GM18498 (cell line): ENCODE measurements at regions not wholly inside any gene's neighbourhood (a gene's known extent, or its start where the extent isn't known, plus 50 kb on each side); places are given as distances from the start of the nearest gene placed in this dataset.
"Not testable (repeated sequence)": the region's sequence is repeated elsewhere in the genome, so short reads cannot be mapped to it uniquely, and the experiment has no call there.

ENCODE experiments used
- ATAC-seq: cut with Tn5 transposase; IDR thresholded peaks from one replicate; pipeline ENCODE4 v1.9.1; 2021; ENCODE audit warnings: mild to moderate bottlenecking, moderate library complexity; ENCODE audit not compliant: unreplicated experiment

DNA sequence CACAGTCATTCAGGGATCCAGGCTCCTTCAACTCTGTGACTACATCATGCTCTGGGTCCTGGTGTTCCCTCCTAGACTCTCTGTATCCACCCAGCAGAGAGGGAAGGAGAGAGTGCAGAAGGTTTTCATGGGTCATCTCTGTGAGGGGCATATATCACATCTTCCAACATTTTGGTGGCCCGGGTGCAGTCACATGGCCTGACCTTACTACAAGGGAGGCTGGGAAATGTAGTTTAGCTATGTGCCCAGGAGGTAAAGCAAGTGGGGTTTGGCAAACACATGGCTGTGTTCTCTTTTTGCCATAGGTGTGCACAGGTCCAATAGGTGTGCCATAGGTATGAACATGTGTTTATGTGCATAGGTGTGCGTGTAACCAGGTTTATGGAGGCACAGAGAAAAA, 222.2 kb upstream of the EEF2KMT start:
- ATAC-seq = no peak

DNA sequence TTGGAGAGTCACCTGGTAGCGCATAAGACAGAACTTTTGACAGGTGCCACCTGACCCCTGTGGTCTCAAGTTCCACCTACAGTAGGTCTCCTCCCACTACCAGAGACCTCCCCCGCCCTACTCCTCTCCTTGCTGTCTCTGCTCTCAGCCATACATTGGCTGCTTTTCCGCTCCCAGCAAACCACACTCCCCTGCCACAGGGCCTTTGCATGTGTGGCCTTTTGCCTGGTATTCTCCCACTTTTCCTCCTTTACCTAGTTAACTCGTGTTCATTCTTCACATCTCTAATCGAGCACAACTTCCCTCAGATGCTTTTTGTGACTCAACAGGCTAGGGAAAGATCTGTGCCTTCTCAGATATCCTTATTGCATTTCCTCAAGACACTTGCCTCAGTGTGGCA, 218.3 kb upstream of the EEF2KMT start:
- no peak for ATAC-seq

DNA sequence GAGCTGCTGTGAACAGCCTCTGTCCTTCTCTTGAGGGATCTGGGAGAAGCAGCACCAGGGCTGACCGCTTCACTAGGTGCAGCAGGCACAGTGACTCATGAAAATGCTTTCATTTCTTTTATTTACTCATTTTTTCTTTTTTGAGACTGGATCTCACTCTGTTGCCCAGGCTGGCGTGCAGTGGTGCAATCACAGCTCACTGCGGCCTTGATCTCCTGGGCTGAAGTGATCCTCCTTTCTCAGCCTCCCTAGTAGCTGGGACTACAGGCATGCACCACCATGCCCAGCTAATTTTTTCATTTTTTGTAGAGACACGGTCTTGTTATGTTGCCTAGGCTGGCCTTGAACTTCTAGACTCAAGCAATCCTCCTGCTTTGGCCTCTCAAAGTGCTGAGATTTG, 216.8 kb upstream of the EEF2KMT start:
- ATAC-seq = no peak

DNA sequence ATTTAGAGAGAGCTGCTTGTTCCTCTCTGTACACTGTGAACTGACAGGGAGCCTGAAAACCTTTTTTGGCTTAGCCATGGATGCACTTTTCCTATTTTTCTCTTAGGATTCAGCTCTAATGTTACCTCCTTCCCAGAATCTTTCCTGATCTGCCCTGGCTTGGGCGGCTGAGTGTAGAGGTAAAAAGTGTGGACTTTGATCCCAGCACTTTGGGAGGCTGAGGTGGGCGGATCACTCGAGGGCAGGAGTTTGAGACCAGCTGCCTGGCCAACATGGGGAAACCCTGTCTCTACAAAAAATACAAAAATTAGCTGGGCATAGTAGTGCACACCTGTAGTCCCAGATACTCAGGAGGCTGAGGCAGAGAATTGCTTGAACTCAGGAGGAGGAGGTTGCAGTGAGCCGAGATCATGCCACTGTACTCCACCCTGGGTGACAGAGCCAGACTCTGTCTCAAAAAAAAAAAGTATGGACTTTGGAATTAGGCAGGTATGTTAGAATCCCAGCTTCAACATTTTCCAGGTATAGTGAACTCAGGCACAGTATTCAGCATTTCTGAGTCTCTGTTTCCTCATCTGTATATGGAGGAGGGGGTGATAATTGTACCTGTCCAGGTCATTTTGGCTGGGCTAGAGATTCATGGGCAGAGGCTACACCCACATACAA, 212.5 kb upstream of the EEF2KMT start:
- no peak for ATAC-seq

DNA sequence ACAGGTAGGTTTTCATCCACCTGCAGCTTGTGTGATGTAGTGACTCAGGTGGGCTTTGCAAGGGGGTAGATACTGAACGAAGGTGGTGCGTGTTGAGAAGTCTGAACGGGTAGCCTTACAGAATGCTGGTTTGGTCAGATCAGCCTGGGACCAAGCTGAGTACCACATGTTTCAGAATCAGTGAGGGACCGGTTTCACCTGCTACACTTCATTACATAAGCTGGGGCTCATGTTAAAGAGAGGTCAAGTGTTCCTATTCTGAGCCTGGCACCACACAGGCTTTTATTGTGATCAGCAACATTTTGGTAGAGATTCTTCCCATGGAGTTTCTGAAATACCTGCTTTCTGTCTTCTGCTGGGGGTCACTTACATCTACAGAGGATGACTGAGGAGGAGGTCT, 207.4 kb upstream of the EEF2KMT start:
- no peak for ATAC-seq

DNA sequence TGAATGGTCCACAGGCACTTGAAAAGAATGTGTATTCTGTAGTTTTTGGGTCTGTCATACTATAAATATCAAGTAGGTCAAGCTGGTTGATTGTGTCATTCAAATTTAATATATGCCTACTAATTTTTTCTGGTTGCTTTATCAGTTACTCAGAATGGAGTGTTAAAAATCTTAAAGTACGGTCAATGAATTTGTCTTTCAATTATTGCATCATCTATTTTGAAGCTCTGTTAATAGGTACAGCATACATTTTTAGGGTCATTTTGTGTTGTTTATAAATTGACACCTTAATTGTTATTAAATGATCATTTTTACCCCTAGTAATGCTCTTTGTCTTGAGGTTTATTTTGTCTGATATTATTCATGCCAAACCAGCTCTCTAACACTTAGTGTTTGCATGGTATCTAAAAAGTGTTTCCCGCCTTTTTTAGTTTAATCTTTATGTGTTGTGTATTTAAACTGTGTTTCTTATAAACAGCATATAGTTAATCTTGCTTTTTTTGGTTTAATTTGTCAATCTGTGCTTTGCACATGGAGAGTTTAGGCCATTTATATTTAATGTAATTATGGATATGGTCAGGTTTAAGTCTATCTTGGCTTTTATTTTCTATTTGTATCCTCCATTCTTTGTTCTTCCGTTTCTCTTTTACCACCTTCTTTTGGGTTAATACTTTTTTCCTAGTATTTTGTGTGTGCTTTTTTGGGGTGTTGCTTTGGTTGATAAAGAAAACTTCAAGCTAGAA, 204.9 kb upstream of the EEF2KMT start:
- ATAC-seq = no peak

DNA sequence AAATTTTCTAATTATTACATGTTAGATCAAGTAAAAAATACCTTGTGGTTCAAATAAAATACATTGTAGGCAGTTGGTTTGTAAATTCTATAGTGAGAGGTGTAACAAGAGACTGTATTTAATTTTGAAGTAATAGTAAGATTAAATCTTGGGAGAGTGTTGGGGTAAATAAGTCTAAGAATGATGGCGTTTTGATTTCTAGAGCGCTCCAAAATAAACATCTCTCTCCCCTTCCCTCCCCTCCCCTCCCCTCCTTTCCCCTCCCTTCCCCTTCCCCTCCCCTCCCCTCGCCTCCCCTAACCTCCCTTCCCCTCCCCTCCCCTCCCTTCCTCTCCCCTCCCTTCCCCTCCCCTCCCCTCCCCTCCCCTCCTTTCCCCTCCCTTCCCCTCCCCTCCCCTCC, 200.6 kb upstream of the EEF2KMT start:
- ATAC-seq = no peak

DNA sequence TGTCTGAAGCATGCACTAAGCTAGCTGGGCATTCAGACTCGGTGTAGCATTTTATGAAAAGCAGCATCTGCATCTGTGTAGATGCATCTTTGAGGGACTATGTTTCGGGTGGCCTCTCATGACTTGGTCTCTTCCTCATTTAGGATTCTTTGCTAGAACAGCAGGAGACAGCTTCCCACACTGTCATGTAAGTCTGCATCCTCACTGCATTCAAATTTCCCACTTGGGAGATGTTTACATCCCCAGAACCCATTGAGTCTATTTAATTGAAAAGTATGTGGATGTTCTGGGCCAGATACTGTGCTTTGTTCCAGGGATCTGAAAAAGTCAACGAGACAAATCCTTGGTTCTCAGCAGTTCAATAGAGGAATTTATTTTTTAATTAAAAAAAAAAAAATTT, 198.6 kb upstream of the EEF2KMT start:
- ATAC-seq = no peak

DNA sequence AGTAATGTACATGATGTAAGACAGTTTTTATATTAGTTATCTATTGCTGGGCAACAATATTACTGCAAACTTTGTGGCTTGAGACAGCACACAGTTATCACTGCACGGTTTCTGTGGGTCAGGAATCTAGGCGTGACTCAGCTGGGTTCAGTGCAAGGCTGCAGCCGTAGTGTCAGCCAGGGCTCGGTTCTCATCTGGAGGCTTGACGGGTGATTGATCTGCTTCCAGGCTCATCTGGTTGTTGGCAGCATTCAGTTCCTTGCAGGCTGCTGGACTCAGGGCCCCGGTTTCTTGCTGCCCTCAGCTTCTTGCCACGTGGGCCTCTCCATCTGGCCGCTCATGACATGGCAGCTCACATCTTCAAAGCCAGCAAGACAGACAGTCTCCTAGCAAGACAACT, 197.7 kb upstream of the EEF2KMT start:
- not testable (repeated sequence) for ATAC-seq

DNA sequence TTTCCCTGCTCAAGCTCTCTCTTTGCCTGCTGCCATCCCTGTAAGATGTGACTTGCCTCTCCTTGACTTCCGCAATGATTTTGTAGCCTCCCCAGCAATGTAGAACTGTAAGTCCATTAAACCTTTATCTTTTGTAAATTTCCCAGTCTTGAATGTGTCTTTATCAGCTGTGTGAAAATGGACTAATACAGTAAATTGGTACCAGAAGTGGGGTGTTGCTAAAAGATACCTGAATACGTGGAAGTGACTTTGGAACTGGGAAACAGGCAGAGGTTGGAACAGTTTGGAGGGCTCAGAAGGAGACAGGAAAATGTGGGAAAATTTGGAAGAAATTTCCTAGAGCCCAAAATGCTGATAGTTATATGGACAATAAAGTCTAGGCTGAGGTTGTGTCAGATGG, 184.6 kb upstream of the EEF2KMT start:
- ATAC-seq = not testable (repeated sequence)

DNA sequence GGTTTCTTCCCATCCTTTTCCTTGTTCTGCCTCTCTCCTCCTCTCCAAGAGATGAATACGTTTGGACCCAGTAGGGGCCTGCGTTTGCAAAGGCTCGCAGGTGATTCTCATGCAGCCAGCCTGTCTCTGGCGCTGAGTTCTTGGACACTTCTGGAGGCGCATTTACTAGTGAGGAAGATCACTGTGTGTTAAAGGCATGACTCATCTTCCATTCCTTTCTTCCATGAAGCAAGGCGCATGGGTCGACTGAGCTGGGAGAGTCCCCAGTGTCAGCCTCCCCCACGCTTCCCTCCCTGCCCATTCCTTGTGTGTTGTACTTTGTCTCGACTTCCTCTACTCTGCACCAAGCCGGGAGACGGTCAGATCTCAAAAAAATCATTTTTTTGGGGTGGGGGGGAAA, 159.9 kb upstream of the EEF2KMT start:
- ATAC-seq = no peak

DNA sequence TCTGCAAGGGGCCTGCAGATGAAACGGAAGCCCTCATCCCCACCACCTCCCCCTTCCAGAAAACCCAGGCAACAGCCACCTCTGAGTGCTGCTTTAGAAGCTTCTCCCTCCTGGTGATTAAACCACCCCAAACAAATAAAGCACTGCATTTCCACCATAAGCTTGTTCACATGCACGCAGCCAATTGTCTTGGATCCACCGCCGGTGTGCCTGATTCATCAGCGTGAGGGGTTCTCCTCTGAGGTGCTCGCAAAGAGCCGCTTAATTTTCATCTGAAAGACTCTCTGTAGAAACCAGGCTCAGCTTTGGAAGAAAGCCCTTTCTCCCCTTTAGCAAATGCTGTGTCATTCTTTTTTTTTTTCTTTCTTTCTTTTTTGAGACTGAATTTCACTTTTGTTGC, 155.2 kb upstream of the EEF2KMT start:
- no peak for ATAC-seq

DNA sequence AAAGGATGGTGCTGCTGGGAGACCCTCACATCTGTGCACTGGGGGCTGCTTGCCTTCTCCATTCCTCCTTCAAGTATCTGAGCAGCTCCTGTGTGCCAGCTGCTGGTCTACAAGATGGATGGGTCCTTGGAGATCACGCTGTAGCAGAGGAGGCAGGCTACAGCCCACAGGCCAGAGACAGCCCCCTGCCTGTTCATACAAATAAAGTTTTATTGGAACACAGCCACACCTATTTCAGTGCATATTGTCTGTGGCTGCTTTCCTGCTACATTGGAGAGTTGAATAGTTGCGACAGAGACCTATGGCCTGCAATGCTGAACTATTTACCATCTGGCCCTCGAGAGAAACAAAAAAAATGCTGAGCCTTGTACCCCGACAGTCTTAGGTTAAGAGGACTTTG, 149.8 kb upstream of the EEF2KMT start:
- not testable (repeated sequence) for ATAC-seq

DNA sequence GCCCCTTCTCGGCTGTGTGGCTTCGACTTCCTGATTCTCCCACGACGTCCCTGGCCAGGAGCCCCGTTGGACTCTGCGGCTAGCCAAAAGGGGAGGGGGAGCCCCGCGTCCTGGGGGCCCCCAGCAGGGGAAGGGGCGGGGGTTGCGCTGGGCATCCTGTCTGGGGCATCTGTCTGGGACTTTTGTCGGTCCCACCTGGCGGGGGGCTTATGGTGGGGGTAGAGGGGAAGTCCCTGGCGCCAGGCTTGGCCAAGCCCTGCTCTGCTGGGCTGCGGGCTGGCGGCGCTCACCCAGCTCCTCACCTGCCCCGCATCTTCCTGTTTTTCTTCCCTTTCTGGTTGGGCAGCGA, 142.7 kb upstream of the EEF2KMT start:
- ATAC-seq = not testable (repeated sequence)

DNA sequence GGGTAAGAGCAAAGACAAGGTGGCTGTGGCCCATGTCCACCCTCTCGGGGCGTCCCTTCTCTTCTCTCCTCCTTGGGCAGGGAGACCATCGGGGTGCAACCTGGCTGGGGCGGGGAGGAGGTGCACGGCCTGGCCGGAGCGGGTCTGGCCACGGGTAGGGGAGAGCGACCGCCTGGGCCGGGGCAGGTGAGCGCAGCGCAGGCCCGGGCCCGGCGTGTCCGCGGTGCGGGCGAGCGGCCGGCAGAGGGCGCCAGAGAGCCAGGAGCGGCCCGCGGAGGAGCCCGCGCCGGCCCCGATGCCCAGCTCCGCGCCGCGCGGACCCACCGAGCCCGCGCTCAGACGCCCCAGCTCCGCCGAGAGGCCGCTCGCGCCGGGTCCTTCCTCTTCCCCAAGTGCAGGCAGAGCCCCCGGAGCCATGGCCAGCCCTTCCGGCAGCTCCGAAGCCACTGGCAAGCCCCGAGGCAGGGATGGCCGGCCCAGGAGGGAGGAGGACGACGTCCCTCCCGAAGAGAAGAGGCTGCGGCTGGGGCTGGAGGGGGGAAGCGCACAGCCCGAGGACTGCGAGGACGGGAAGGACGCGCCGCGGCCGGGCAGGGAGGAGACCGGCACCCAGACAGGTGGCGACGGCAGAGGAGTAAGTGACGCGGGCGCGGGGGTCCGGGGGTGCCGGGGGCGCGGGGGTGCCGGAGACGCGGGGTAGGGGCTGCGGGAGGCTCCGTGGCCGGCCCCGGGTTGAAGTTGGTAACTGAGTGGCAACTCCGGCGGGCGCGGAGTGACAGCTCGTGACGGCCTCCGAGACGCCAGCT, 142.1 kb upstream of the EEF2KMT start:
- ATAC-seq = not testable (repeated sequence)

DNA sequence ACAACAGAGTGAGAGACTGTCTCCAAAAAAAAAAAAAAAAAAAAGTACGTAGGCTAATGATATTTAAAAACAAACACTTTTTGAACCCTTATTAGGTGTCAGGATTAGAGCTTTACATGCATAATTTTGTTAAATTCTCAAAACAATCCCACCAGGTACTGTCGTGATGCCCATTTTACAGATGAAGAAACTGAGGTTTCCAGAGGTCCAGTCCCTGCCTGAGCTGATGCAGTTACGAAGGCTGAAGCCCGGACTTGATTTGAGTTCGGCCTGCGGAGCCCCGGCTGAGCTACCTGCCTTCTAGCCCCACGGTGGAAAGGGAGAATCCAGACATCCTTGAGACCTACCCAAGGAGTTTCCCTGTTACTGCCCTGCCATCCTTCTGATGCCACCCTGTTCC, 137.5 kb upstream of the EEF2KMT start:
- no peak for ATAC-seq

DNA sequence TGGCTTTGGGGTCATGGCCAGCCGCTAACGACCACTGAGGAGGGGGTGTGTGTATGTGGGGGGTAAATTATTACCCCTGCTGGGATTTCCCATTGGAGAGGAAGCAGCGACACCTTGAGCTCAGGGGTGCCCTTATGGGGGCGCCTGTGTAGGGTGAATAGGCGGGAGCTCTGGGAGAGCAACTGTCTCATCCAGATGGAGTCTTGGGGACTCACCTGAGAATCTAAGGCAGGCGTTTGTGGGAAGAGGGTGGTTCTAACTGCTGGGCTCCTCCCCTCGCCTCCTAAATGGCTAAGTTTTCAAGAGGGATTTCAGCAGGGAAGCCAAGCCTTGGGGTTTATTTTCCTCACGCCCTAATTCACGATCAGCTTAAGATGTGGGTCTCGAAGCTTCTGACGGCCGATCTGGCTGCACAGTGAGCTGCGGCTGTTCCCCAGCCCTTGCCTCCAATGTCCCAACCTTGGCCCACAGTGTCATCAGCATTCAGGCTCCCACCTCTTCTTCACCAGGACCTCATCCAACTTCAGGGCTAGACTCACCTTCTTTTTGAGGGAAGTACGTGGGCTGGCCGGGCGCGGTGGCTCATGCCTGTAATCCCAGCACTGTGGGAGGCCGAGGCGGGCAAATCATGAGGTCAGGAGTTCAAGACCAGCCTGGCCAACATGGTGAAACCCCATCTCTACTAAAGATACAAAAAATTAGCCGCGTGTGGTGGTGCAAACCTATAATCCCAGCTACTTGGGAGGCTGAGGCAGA, 136.9 kb upstream of the EEF2KMT start:
- no peak for ATAC-seq

DNA sequence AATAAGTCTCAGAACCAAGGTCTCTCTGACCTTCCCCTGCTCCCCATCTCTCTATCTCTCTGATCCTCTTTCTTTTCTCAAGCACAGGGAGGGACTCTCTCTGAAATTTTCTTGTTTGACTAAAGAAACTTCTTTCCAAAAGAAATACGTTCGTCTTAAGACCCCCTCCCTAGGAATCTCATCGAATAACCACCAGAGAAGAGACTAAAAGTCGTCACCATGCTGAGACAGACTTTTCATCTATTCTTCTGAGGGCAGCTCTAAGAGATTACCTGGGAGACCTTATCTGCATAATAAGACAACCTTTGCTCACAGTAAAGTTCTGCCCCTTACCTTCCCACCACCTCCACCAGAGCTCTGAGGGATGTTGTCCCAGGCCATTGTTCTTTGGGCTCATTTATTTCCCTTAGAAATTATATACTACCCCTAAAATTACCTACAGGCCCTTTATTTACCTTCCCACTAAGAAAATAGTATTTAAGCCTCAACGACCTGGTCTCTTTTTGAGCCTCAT, 133.7 kb upstream of the EEF2KMT start:
- ATAC-seq = no peak

DNA sequence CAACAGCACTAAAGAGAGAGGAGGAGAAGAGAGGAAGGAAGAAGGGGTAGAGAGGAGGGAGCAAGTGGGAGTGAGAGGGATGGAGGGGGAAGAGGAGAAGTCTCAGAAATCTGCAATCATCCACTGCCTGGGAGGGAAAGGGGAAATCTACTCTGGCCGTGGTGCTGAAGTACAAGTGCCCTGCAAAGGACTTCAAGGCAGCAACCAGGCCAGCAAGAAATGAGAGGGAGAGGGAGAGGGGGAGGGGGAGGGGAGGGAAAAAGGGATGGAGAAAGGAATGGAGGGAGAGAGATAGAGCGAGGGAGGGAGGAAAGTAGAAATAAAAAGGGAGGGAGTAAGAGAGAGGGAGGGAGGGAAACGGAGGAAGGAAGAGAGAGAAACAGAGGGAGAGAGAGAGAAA, 130.8 kb upstream of the EEF2KMT start:
- ATAC-seq = no peak

DNA sequence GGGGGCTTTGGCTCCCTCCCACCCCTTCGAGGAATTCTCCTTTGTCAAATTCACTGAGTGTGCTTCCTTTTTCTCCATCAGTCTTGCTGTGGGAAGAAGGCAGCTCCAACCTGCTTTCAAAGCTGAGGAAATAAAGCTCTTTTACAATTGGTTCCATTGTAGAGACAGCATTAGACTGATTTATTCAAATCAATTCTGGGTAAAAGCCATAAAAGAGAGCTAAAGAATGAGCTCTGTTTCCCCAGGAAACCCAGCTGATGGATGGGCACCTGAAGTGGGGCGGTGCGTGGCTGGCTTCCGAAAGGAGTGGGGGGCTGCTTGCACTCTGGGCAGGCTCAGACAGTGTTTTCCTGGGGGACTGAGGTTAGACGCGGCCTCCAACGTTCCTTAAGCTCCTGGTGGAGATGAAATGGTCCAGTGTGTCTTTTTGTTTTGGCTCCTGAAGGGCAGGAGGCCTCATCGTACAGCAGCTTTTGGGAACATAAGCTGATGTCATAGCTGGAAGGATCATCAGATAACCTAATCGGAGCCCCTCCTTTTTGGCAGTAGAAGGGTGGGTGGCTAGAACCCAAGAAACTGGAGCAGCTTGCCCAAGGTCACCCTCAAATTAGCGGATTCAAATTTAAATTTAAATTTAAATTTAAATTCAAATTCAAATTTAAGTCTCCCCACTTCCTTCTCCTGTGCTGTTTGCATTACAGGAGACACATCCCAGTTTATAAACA, 128.5 kb upstream of the EEF2KMT start:
- ATAC-seq = no peak
